ENCODE measurements at regions not wholly inside any gene's neighbourhood (a gene's known extent, or its start where the extent isn't known, plus 50 kb on each side); places are given as distances from the start of the nearest gene placed in this dataset.

- no peak for DNase-seq
- WGBS, 2 donors: 94 to 95% methylated on average over 2 of the region's 2 CpGs
- Histone ChIP-seq H3K4me1 (no peaks in the 10 kb centered on the region), H3K9me3 (no peaks in the 10 kb centered on the region), H3K27ac (no peak overlapping the region), H3K27me3 (no peaks in the 10 kb centered on the region), H3K36me3 (no peaks in the 10 kb centered on the region), H3K4me3 (replicated peaks in 1 of 3) (no peak overlapping the region)
- no peak for TF ChIP-seq POLR2A (IDR thresholded peaks at IDR 0.05)
- no peak for TF ChIP-seq CTCF (IDR thresholded peaks at IDR 0.05)
- intact Hi-C loops (cut with DNase I): no loop called here
These were observed 1031.6 kb upstream of the CNTN5 start for GRCh38 chr11:97989121-97989520.

DNA sequence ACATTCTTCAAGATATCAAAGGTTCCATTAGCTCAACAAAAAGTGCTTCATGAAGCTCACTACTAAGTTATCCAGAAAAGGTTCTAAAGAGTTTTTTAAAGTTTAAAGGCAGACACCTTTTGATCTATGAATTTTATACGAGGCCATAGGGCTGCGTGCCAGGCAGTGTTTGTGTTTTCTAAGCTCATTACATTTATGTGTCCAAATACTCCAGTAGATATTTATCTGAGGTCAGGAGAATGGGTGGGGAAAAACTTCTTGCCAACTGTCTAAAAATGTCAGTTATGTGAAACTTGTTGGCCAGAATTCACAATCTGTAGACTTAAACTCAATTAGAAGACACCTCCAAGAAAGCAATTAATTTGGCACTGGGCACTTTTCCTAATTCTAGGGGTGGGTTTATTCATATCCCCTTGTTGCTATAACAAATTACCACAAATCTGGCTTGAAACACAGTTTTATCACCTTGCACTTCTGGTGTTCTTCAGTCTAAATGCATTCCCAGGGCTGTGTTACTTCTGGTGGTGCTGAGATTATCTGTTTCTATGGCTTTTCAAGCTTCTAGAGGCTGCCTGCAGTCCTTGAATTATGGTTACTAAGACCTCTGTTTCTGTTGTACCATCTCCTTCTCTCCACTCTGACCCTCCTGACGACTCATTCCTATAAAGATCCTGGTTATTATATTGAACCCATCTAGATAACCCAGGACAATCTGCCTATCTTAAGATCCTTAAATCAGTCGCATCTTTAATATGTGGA lies 1030.4 kb upstream of the CNTN5 start:
- no peak overlapping the region for H3K4me3 ChIP-seq (replicated peaks in 1 of 3)
- H3K9me3 ChIP-seq: no peaks in the 10 kb centered on the region
- H3K36me3 ChIP-seq: no peaks in the 10 kb centered on the region
- no peaks in the 10 kb centered on the region for H3K4me1 ChIP-seq
- no peaks in the 10 kb centered on the region for H3K27me3 ChIP-seq
- no peak overlapping the region for H3K27ac ChIP-seq
- TF ChIP-seq CTCF (IDR thresholded peaks at IDR 0.05): no peak
- TF ChIP-seq POLR2A (IDR thresholded peaks at IDR 0.05): no peak
- 28 to 48% methylated on average over 4 of the region's 4 CpGs for WGBS, 2 donors
- no peak for DNase-seq
- intact Hi-C loops (cut with DNase I): no loop called here

DNA sequence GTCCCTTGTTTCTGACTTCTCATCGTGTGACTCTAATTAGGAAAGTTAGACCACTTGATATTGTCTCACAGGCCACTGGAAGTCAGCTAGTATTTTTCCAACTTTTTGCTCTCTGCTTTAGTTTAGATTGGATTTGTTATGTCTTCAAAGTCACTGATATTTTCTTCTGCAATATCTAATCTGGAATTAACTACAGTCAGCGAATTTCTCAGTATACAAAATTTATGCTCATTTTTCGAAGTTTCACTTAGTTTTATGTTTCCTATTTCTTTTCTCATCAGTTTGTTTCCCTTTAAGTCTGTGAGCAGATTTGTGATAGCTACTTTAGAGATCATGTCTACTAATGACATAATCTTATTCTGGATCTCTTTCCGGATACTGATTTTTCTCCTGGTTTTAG lies 1027.2 kb upstream of the CNTN5 start:
- no peak overlapping the region for H3K27ac ChIP-seq
- H3K4me3 ChIP-seq (replicated peaks in 1 of 3): no peak overlapping the region
- no peaks in the 10 kb centered on the region for H3K9me3 ChIP-seq
- no peaks in the 10 kb centered on the region for H3K27me3 ChIP-seq
- TF ChIP-seq POLR2A (IDR thresholded peaks at IDR 0.05): no peak
- no peak for TF ChIP-seq CTCF (IDR thresholded peaks at IDR 0.05)
- no peaks in the 10 kb centered on the region for H3K4me1 ChIP-seq
- no peak for DNase-seq
- intact Hi-C loops (cut with DNase I): no loop called here
- 88 to 93% methylated on average over 4 of the region's 4 CpGs for WGBS, 2 donors
- no peaks in the 10 kb centered on the region for H3K36me3 ChIP-seq

DNA sequence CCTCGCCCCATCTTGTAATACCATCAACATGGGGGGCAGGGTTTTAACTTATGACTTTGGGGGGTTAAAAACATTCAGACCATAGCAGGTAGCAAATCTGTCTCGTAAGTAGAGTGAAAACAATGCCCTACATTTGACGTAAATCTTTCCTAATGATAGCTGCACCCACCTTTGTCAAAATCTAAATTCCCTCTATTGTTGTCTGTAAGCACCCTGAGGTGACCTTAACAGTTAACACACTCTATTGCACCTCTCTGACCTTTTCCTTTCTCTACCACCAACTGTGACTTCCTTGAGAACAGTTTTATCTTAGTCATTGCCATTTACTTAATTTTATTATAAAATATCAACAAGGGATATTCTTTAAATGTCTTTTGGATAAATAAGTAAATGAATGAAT lies 1024.9 kb upstream of the CNTN5 start:
- WGBS, 2 donors: 70 to 77% methylated on average over 3 of the region's 3 CpGs
- intact Hi-C loops (cut with DNase I): no loop called here
- Histone ChIP-seq H3K4me3 (replicated peaks in 1 of 3) (no peak overlapping the region), H3K4me1 (no peaks in the 10 kb centered on the region), H3K27me3 (no peaks in the 10 kb centered on the region), H3K9me3 (no peaks in the 10 kb centered on the region), H3K27ac (no peak overlapping the region), H3K36me3 (no peaks in the 10 kb centered on the region)
- TF ChIP-seq CTCF (IDR thresholded peaks at IDR 0.05) (no peak), POLR2A (IDR thresholded peaks at IDR 0.05) (no peak)
- DNase-seq: no peak

GRCh38 chr11:97996762-97997161 lies 1024.0 kb upstream of the CNTN5 start:
- no peak for DNase-seq
- intact Hi-C loops (cut with DNase I): no loop called here
- no peaks in the 10 kb centered on the region for H3K9me3 ChIP-seq
- H3K36me3 ChIP-seq: no peaks in the 10 kb centered on the region
- no peak overlapping the region for H3K4me3 ChIP-seq (replicated peaks in 1 of 3)
- TF ChIP-seq POLR2A (IDR thresholded peaks at IDR 0.05): no peak
- no peaks in the 10 kb centered on the region for H3K27me3 ChIP-seq
- H3K4me1 ChIP-seq: no peaks in the 10 kb centered on the region
- WGBS, 2 donors: 87 to 90% methylated on average over 3 of the region's 3 CpGs
- no peak overlapping the region for H3K27ac ChIP-seq
